ENCODE measurements at regions not wholly inside any gene's neighbourhood (a gene's known extent, or its start where the extent isn't known, plus 50 kb on each side); places are given as distances from the start of the nearest gene placed in this dataset.

DNA sequence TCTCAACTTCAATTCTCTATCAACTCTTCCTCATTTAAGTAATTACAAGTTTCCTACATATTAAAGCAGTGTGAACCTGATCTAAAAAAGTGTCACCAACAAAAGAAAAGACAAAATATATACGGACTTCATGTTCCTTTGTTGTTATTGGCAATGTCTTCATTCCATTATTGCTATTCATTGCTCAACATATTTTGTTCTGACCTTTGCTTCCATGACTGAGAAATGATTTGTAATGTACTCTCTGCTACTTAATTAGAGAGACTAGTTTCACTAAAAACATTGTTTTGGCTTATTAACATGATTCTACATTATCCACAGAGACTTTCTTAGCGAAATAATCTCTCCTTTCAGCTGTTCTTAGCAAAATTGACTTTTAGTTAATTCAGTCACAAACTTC is 657.2 kb upstream of the ROBO1 start:
- H3K36me3 ChIP-seq (ENCODE audit: control insufficient read depth, insufficient read depth, low read length) = no peaks in the 10 kb centered on the region

GRCh38 chr3:80408030-80408721 is 640.4 kb upstream of the ROBO1 start:
- no peaks in the 10 kb centered on the region for H3K27me3 ChIP-seq (ENCODE audit: control insufficient read depth, insufficient read depth, low read length)
- no peak for DNase-seq (ENCODE audit: low read depth)
- H3K36me3 ChIP-seq (ENCODE audit: control insufficient read depth, insufficient read depth, low read length) = no peaks in the 10 kb centered on the region
- no peak for TF ChIP-seq CTCF (IDR thresholded peaks at IDR 0.05; ENCODE audit: insufficient read depth, low read length, poor library complexity, severe bottlenecking)
- H3K4me3 ChIP-seq (ENCODE audit: low read depth, low read length) = no peak overlapping the region

More for the DNA sequence above, 657.2 kb upstream of the ROBO1 start:
- no peak for DNase-seq (ENCODE audit: low read depth)
- no peak for TF ChIP-seq CTCF (IDR thresholded peaks at IDR 0.05; ENCODE audit: insufficient read depth, low read length, poor library complexity, severe bottlenecking)
- H3K4me3 ChIP-seq (ENCODE audit: low read depth, low read length) = no peak overlapping the region
- H3K27me3 ChIP-seq (ENCODE audit: control insufficient read depth, insufficient read depth, low read length) = no peaks in the 10 kb centered on the region

DNA sequence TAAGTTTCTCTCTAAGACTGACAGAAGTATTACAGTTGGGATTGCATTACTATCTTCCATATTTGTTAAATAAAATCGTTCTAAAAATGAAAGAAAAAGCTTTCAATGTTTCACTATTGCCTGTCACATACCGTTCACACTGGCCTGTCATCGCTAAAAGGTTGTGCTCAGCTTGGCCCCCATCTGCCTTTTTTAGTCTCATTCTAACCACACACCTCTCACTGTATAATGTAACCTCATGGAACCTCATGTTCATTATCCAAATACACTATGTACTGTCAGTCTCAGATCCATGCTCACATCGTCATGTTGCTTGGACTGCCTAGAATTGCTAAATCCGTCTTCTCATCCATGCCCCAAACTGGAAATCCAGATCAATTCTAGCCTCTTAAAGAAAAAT is 637.8 kb upstream of the ROBO1 start:
- no peak overlapping the region for H3K4me3 ChIP-seq (ENCODE audit: low read depth, low read length)
- no peaks in the 10 kb centered on the region for H3K27me3 ChIP-seq (ENCODE audit: control insufficient read depth, insufficient read depth, low read length)
- no peak for TF ChIP-seq CTCF (IDR thresholded peaks at IDR 0.05; ENCODE audit: insufficient read depth, low read length, poor library complexity, severe bottlenecking)
- no peak for DNase-seq (ENCODE audit: low read depth)
- no peaks in the 10 kb centered on the region for H3K36me3 ChIP-seq (ENCODE audit: control insufficient read depth, insufficient read depth, low read length)

GRCh38 chr3:80395023-80395422 is 627.2 kb upstream of the ROBO1 start:
- no peak overlapping the region for H3K4me3 ChIP-seq (ENCODE audit: low read depth, low read length)
- no peak for DNase-seq (ENCODE audit: low read depth)
- H3K27me3 ChIP-seq (ENCODE audit: control insufficient read depth, insufficient read depth, low read length) = no peaks in the 10 kb centered on the region
- no peaks in the 10 kb centered on the region for H3K36me3 ChIP-seq (ENCODE audit: control insufficient read depth, insufficient read depth, low read length)
- TF ChIP-seq CTCF (IDR thresholded peaks at IDR 0.05; ENCODE audit: insufficient read depth, low read length, poor library complexity, severe bottlenecking) = no peak

DNA sequence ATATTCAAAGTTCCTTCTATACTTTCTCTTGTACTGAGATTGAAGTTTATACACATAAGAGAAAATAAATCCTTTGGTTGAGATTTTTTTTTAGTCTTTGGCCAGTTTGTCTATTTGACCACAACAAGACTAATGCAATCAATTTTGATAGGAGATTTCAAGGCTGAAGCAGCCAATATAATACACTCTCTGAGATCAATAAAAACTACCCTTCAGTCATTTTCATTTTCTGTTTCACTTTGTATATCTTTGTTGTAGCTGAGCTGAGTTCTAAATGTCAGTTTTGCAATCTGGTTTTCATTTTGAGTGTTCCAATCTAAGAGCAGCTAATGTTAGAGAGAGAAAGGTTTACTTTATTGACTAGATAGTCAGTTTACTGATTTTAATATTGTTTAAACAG is 623.8 kb upstream of the ROBO1 start:
- DNase-seq (ENCODE audit: low read depth) = no peak
- TF ChIP-seq CTCF (IDR thresholded peaks at IDR 0.05; ENCODE audit: insufficient read depth, low read length, poor library complexity, severe bottlenecking) = no peak
- Histone ChIP-seq H3K36me3 (ENCODE audit: control insufficient read depth, insufficient read depth, low read length) (no peaks in the 10 kb centered on the region), H3K27me3 (ENCODE audit: control insufficient read depth, insufficient read depth, low read length) (no peaks in the 10 kb centered on the region), H3K4me3 (ENCODE audit: low read depth, low read length) (no peak overlapping the region)

DNA sequence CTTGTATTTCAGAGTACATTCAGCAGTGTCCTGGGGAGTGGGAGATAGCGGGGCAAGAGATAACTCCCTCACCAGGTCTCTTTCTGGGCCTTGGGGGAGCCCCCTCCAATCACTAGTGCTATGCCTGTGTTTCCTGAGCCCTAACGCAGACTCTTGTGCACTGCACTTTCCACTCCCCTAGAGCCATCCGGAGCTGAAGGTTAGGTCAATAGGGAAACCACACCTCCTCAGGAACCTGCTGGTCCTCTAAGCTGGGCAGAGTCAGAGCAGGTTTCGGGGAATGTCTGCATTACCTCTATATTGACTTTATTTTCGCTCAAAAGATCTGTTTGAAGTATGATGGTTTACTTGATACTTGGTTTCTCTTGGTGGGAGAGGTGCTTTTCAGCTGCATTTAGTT is 617.0 kb upstream of the ROBO1 start:
- H3K36me3 ChIP-seq (ENCODE audit: control insufficient read depth, insufficient read depth, low read length) = no peaks in the 10 kb centered on the region
- no peak for DNase-seq (ENCODE audit: low read depth)
- no peaks in the 10 kb centered on the region for H3K27me3 ChIP-seq (ENCODE audit: control insufficient read depth, insufficient read depth, low read length)
- no peak for TF ChIP-seq CTCF (IDR thresholded peaks at IDR 0.05; ENCODE audit: insufficient read depth, low read length, poor library complexity, severe bottlenecking)
- H3K4me3 ChIP-seq (ENCODE audit: low read depth, low read length) = no peak overlapping the region

Data from kidney epithelial cell (primary cell).